Suprapubic skin (tissue), 4 donors: ENCODE measurements at regions not wholly inside any gene's neighbourhood (a gene's known extent, or its start where the extent isn't known, plus 50 kb on each side); places are given as distances from the start of the nearest gene placed in this dataset.

Experiments
- DNase-seq, 2 donors: peaks; one replicate each; pipeline ENCODE4 v3.0.0-alpha.2; 2019; ENCODE audit warnings: low spot score in 2 of 2
- H3K27ac ChIP-seq: fragments of 200-600 bp; sonication (generic); one replicate; pipeline ENCODE4 v1.5.1; 2019
- H3K27me3 ChIP-seq: fragments of 200-600 bp; sonication (generic); one replicate; pipeline ENCODE4 v1.5.1; 2019
- H3K36me3 ChIP-seq: fragments of 200-600 bp; sonication (generic); one replicate; pipeline ENCODE4 v1.5.1; 2019
- H3K4me1 ChIP-seq: fragments of 200-600 bp; sonication (generic); one replicate; pipeline ENCODE4 v1.5.1; 2019
- H3K4me3 ChIP-seq: fragments of 200-600 bp; sonication (generic); one replicate; pipeline ENCODE4 v1.5.1; 2019; ENCODE audit warnings: mild to moderate bottlenecking
- H3K9me3 ChIP-seq: fragments of 200-600 bp; sonication (generic); one replicate; pipeline ENCODE4 v1.5.1; 2019
- EP300 ChIP-seq: sonication (generic); formaldehyde crosslinking; IDR thresholded peaks from one replicate; pipeline ENCODE4 v1.6.1; 2017; ENCODE audit warnings: antibody characterized with exemption
- POLR2A ChIP-seq, 2 donors: fragments of 450-650 bp; IDR thresholded peaks; one replicate each; pipeline ENCODE4 v1.6.1; 2017; ENCODE audit warnings: antibody characterized with exemption in 2 of 2, mild to moderate bottlenecking in 2 of 2, moderate library complexity in 2 of 2
- POLR2AphosphoS5 ChIP-seq, 3 donors: sonication (generic); formaldehyde crosslinking; IDR thresholded peaks; one replicate each; pipeline ENCODE4 v1.6.1; 2017; ENCODE audit warnings: antibody characterized with exemption in 3 of 3
- WGBS: methylation state at CpG from one replicate; pipeline ENCODE4 v1.1.5; 2018; 5-methylcytosine and 5-hydroxymethylcytosine counted together
- TF ChIP-seq, protein P1 (sequence below), 2 donors: fragments of 200-600 bp in 1 of 2; fragments of 450-650 bp in 1 of 2; sonication (generic) in 1 of 2; IDR thresholded peaks; one replicate each; pipeline ENCODE4 v1.5.1; 2016 to 2019; ENCODE audit warnings: antibody characterized with exemption in 2 of 2, mild to moderate bottlenecking in 1 of 2, moderate library complexity in 1 of 2

DNA sequence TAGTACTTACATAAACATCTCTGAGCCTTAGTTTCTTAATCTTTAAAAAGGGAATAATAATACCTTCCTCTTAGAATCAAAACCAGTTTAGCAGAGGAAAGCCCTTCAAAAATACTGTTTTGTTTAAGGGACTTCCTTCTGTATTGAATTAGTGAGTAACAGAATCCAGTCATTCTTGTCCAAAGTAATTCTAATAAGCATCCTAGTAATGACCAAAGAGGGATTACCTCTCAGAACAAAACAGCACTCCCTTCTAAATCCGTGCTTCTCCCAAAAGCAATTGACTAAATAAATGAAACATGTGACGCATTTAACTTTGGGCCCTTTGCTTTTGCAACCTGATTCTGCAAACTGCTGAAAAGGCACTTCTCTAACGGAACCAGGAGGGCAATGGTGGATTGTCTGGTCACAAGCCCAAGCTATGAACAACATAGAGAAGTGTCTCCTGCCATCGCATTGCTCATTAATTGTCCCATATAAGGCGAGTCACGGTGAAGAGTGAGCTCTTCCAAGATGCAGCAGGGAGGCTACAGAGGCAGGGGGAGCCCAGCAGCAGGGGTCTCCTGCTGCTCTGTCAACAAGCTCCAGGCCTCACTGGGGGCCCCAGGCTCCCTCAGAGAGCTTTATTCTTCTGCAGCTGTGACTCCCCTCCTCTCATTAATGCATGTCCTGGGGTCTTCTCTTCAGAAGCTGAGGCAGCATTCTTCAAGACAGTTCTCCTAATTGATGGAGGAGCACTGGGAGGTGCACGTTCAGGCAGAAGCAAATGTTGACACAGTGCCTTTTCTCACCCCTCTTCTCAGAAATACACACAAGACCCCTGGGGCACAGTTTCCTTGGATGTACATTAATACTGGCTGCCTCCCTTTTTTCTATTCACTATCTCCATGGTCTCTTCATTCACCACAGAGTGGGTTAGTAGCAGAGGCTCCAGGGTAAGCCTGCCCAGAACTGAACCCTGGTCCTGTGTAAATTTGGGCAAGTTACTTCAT, 419.6 kb upstream of the RASGEF1B start:
- 59% methylated on average over 4 of the region's 7 CpGs for WGBS
- Histone ChIP-seq H3K27ac (no peak overlapping the region), H3K27me3 (peaks cover 5% of the 10 kb centered on the region), H3K36me3 (no peaks in the 10 kb centered on the region), H3K9me3 (no peaks in the 10 kb centered on the region), H3K4me3 (no peak overlapping the region), H3K4me1 (peaks cover 1% of the 10 kb centered on the region)
- no peak for TF ChIP-seq EP300
- TF ChIP-seq POLR2AphosphoS5 (IDR thresholded peaks at IDR 0.05), result no peak
- TF ChIP-seq, protein P1, sequence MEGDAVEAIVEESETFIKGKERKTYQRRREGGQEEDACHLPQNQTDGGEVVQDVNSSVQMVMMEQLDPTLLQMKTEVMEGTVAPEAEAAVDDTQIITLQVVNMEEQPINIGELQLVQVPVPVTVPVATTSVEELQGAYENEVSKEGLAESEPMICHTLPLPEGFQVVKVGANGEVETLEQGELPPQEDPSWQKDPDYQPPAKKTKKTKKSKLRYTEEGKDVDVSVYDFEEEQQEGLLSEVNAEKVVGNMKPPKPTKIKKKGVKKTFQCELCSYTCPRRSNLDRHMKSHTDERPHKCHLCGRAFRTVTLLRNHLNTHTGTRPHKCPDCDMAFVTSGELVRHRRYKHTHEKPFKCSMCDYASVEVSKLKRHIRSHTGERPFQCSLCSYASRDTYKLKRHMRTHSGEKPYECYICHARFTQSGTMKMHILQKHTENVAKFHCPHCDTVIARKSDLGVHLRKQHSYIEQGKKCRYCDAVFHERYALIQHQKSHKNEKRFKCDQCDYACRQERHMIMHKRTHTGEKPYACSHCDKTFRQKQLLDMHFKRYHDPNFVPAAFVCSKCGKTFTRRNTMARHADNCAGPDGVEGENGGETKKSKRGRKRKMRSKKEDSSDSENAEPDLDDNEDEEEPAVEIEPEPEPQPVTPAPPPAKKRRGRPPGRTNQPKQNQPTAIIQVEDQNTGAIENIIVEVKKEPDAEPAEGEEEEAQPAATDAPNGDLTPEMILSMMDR (IDR thresholded peaks at IDR 0.05), result no peak
- no peak for TF ChIP-seq POLR2A (IDR thresholded peaks at IDR 0.05)
- DNase-seq, result no peak

DNA sequence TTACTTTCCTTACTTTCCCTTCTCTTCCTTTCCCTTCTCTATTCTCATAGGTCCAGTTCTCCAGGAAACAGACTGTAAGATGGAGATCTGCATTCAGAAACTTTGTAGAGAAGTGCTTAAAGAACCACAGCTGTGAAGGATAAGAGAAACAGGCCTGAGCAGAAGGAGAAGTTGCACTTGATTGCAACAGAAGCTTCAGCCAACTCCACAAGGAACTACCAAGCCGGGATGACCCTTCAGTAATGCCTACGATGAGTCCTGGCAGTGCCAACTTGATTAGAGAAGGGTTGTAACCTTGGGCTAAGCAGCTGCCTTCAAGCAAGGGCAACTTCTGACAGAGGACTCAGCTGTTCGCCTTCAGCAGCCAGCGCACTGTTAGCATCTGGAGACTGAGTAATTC, 413.3 kb upstream of the RASGEF1B start:
- H3K27me3 ChIP-seq, result no peaks in the 10 kb centered on the region
- TF ChIP-seq, protein P1 (IDR thresholded peaks at IDR 0.05), result no peak
- 91% methylated on average over 4 of the region's 4 CpGs for WGBS

DNA sequence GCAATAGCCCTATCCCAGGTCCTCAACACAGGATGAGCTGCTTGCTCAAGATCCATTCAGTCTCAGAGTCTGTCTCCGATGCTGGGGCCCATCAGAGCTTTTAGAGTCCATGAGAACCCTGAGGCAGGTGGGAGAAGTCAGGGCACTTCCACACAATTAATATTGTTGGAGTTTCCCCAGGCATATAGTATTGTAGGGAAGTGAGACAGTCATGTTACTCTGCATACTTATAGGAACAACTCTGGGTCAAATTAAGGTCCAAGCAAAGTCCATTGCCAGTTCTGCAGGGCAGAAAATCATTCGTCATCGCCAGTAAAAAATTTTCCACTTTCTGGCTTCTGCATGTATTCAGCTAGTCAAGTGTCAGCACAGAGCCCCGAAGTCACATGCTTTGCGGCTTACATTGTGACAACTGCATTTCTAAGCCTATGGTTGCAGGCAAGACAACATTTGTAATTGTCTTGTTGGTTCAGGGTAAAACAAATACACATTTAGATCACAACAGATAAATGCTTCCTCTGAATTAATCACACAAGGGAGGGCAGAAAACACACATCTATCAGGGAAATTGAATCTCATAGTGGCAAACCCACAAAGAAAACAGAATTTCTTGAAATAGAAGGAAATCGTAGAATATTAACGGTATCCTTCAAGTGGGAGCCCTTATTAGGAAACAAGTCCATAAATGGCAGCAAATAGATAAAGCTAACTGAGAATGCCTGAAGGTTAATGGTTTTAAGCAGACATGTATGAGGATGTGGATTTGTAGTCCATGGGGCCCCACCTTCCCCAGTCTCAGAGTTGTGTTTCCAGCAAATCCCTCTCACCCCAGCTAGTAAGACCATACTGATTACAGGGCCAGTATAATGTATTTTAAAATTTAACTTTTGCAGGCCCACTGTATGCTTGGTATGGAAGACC, 412.1 kb upstream of the RASGEF1B start:
- Histone ChIP-seq H3K4me3 (no peak overlapping the region), H3K27me3 (no peaks in the 10 kb centered on the region), H3K4me1 (peaks cover 9% of the 10 kb centered on the region), H3K27ac (no peak overlapping the region), H3K9me3 (no peaks in the 10 kb centered on the region), H3K36me3 (no peaks in the 10 kb centered on the region)
- TF ChIP-seq, protein P1 (IDR thresholded peaks at IDR 0.05), result no peak
- no peak for TF ChIP-seq EP300
- no peak for TF ChIP-seq POLR2A (IDR thresholded peaks at IDR 0.05)
- no peak for TF ChIP-seq POLR2AphosphoS5 (IDR thresholded peaks at IDR 0.05)
- 82% methylated on average over 7 of the region's 7 CpGs for WGBS
- no peak for DNase-seq

More for the DNA sequence above, 413.3 kb upstream of the RASGEF1B start:
- H3K4me3 ChIP-seq, result no peak overlapping the region
- H3K9me3 ChIP-seq, result no peaks in the 10 kb centered on the region
- H3K4me1 ChIP-seq, result peaks cover 9% of the 10 kb centered on the region
- DNase-seq, result no peak
- H3K36me3 ChIP-seq, result no peaks in the 10 kb centered on the region
- H3K27ac ChIP-seq, result no peak overlapping the region

DNA sequence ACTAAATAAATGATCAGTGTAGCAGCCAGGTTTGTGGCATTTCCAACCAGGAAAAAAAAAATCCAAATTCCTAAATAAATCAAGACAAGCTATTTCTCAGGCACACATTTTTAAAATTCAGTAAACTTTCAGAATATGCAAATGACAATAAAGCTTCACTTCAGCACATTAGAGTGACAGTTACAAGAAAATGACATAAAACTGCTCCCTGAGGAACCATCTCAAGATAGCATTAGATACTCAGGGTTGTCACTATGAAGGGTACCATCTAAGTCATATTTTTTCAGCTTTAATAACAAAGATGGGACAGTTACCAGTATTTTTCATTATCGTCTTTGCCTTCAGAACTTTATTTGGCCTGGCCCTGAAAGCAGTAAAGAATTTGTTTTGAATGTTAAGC, 411.3 kb upstream of the RASGEF1B start:
- WGBS, result 87% methylated on average over 1 of the region's 1 CpG
- no peaks in the 10 kb centered on the region for H3K27me3 ChIP-seq
- no peak for DNase-seq

More for the DNA sequence above, 411.3 kb upstream of the RASGEF1B start:
- TF ChIP-seq POLR2AphosphoS5 (IDR thresholded peaks at IDR 0.05) (no peak), EP300 (no peak), POLR2A (IDR thresholded peaks at IDR 0.05) (no peak)
- TF ChIP-seq, protein P1 (IDR thresholded peaks at IDR 0.05), result no peak
- H3K4me3 ChIP-seq, result no peak overlapping the region
- H3K4me1 ChIP-seq, result peaks cover 9% of the 10 kb centered on the region
- no peaks in the 10 kb centered on the region for H3K36me3 ChIP-seq
- no peaks in the 10 kb centered on the region for H3K9me3 ChIP-seq
- H3K27ac ChIP-seq, result no peak overlapping the region
